T-helper 1 cell (primary cell): ENCODE measurements at regions not wholly inside any gene's neighbourhood (a gene's known extent, or its start where the extent isn't known, plus 50 kb on each side); places are given as distances from the start of the nearest gene placed in this dataset.

Experiments used
- DNase-seq, 5 donors: peaks; one replicate each; pipeline ENCODE4 v3.0.0-alpha.2; 2012 to 2020

DNA sequence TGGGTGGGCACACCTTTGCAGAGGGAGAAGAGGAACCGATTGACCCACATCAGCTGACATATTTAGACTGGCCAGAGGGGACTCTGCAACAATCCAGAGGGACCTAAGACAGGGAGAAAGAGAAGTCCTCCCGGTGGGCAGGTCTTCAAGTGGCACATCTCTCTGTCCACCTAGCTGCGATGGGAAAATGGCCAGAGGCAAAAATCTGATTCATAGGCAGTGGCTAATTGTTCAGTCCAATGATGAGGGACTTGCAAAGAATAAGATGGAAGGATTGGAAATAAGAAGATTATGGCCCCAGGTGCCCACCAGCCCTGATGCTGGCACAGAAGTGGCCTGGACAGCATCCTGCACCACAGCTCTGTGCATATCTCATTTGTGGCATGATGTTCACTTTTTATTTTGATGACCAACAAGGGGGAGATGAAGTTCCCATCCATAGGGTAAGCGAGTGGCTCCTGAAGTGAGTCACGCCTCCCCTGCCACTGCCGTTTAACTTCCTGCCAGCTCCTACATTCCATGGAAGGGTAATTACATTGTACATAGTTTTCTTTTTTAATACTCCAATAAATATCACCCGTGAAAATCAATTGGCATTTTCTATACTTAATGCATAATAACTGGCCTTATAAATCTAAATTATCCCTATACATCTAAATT lies 659.6 kb downstream of the MATN1 start:
- DNase-seq = no peak

DNA sequence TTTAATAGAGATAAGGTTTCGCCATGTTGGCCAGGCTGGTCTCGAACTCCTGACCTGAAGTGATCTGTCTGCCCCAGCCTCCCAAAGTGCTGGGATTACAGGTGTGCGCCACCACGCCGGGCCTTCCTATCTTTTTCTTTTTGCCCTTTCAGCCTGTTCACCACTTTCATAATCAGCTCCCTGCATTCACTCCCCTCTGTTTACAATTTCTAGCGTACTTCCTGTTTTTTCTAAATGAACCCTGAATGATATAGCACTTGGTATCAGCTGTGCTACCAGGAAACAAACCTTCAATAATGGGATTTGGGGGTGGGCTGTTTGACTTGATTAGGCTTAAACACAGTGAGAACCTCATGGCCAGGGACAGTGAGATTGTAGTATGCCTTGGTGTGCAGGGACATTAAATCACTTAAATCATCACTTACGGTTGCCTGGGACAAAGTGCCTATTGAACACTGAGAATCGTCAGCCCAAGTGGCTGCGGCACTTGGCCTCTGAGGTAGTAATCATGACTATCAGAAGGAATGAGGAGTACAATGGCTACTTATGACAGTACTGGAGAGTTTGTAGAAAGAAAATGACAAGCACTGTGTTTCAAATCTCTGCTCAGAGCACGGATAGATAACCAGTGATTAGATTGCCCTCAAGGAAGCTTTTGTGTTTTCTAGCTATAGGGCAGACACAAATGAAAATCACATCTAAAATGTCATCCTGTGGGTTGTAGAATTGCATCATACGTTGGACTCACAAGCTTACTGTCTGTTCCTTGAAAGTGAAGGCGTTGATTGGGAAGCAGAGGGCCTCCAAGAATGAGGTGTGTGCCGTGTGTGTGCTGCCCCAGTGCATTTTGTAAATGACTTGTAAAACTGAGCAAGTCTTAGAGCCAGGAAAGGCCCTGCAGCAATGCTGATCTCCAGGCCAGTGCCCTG lies 661.8 kb downstream of the MATN1 start:
- no peak for DNase-seq

DNA sequence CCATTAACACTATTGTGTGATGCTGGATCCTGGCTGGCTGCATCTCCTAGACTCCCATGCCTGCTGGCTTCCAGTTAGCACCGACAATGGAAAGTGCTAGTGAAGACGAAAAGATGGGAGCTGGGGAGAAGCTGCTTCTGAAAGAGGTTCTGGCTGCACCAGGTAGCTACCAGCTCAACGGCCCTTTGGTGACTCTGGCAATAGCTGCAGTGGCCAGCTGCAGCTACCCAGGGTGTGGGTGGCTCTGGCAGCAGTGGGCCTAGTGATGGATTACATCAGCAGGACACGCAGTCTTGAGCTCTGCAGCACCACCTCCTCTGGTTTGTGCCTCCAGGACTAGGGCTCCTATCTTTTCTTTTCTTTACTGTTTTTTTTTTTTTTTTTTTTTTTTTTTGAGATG lies 662.6 kb downstream of the MATN1 start:
- DNase-seq = no peak

DNA sequence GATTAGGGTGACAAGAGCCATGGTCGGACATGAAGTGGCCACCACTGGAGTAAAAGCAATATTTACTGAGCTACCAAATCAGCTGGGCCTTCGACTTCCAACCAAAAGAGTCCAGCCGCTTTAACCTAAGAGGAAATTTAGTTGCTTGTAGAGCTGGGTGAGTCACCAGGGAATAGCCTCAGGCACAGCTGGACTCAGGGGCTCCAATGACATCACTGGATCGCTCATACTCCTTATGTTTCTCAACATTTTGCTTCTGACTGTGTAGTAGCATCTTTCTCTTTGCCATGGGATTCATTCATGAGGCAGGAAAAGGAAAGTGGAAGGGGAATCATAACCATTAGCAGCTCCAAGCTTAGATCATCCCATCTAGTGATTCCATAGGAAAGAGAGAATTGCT lies 664.4 kb downstream of the MATN1 start:
- DNase-seq = no peak

DNA sequence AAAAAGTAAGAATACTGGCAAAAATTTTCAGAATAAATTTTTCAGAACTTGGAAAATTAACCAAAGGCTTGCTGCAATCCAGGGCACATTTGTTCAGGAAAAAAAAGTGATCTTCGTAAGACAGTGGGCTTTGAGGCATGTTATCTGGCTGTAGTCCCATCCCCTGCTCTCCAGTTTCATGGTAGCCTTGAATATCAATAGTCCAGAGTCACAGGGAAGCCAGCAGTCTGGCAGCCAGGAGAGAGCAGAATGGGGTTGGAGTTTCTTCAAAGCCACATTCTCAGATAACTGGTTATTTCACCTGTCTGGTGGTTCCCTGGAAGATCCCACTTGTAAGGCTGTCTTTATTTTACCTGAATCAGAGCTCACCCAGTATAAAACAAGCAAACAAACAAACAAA lies 669.3 kb downstream of the MATN1 start:
- DNase-seq = no peak

DNA sequence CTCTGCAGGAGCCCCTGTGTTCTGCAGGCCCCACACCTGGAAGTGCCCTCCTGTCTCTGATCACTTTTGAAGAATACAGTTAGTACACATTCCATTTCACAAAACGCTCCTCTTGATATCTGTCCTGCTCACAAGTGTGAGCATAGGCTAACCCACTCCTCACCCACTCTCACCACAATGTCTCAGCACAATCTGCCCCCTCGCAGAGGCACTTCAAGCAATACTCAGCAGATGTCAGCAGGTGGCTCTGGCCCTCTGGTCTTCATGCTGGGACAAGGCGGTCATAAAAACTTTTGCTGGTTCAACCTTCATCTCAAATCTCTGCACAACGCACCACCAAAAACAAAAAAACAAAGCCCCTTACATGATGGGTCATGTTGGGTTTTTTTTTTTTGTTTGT lies 671.2 kb downstream of the MATN1 start:
- no peak for DNase-seq

DNA sequence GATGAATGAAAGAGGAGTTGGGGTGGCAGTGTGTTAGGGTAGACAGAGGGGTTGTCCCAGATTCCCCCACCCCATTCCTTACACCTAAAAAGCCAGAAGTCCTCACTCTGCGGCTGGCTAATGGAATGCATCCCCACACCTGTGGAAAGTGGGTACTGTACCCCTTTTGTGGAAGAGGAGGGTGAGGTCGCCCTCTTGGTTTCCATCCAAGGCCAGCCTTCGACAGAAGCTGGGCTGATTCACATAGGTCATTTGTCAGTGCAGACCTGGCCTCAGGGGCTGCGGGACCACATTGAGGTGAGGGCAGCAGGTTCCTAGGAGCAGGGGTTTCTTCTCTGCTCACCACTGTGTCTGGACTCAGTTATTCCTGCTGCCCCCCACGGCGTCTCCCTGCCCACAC lies 671.6 kb downstream of the MATN1 start:
- DNase-seq = no peak

DNA sequence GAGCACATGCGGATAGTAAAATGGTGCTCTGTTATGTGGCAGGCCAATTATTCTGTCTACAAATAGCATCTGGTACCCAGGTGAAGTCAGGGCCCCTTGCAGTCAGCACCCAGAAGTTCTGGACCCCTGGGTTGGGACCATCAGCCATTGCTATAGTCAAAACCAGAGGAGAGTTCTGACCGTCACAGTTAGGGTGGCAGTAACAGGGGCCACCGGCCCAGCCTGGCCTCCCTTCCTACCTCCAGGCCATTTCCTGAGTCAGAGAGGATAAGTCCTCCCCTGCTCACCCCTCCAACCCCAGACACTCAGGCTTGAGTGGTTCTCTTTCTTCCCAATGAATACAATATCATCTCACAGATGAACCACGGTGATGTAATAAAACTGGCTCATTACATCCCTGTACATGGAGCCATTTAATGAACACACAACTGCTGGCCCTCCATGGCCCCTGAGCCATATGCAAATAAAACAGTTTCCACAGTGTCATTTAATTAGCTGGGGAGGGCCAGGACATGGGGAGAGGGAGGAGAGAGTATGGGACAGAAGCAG lies 673.6 kb downstream of the MATN1 start:
- DNase-seq = no peak

DNA sequence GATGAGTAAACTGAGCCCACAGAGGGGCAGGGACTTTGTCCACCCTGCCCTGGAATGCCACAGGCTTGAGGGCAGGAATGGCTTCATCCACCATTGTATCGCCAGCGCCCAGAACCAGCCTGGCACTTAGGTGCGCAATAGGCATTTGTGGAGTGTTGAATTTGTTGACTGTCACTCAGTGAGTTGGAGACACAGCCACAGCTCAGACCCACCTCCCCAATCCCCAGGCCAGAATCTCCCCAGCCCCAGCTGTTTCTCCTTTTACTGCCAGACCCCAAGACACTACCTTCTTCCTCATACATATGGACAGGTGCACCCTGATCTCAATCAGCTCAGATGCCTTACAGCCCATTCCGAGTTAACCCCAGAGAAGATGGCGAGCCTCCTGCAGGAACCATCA lies 674.5 kb downstream of the MATN1 start:
- DNase-seq = no peak

DNA sequence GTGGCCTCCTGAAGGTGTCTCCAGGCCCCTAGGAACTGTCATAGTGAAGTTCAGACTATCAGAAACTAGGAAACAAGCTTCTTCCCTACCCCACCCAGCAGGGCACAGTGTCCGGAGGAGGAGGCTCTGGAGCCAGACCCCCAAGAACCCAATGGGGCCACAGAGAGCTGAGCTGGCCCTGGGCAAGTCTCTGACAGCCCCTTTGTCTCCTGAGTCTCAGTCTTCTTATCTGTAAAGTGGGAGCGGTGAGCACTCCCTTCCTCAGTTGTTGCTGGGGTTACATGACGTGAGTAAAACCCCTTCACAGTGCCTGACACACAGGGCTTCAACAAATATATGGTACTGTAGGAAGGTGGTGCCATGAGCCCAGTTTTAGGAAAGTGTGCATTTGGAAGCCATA lies 675.8 kb downstream of the MATN1 start:
- DNase-seq = no peak

DNA sequence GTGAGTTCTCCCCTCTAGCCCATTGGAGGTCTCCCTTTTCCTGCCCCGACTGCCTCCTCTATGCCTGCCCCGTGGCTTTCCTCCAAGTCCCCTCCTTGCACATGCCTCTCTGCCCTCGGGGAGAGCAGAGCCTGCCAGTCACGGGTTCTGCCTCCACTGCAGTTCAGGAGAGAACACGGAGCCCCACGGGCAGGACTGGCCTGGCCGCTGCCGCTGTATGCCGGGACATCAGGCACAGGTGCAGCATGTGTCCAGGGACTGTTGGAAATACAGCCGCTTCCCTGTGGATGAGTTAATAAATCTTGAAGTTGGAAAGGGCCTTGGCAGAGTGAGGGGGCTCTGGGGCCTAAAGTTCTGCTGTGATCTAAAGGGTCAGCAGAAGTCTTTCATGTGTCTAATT lies 676.6 kb downstream of the MATN1 start:
- no peak for DNase-seq

DNA sequence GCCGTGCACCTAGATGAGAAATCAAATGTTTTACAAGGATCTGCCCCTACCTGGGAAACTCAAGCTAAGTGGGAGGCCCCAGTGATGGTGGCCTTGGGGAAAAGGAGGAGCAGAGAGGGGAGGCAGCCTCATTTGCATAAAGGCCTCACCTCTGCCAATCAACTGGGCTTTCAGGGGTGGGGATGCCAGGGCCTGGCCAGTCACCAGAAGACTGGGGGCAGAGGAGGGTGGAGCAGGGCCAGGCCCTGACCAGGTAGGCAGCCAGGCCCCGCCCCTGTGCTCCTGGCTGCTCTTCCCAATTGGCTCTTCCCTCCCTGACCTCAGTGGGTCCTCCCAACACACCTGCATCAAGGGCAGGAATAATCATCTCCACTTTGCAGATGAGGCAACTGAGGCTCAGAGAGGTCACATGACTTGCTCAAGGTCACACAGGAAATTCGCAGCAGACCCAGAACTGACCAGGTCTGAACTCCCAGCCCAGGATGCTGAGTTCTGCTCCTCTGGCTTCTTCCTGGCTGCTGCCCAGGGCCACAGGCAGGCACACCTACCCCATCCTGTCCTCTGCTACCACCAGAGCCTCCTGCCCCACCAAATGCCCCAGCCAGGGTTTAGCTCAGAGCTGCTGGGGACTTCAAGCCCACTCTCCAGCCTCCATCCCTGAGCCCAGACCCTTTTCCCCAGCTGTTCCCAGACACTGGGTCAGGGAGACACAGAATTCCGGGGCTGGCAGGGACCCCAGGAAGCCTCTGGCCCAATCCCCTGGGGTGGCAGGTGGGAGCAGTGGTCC lies 677.9 kb downstream of the MATN1 start:
- DNase-seq = no peak

DNA sequence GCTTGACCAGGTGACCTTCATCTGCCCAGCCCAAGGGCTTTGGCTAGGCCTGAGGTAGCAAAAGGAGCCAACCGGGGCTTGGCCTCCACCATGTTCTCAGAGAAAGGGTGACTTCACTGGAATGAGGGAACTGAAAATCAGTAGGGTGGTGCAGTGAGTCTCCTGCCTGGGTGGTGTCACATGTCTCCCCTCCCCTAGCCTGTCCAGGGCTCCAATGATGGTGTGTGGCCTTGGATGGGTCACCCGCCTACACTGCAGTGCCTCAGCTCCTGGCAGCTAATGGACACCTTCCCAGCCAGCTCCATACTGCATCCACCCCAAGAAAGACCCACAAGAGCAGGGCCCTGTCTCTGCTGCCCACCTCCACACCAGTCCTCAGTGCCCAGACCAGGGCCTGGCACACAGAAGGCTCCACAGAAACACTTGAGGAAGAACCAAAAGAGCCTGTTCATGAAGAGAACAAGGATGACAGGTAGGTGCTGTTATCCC lies 678.7 kb downstream of the MATN1 start:
- DNase-seq = no peak

DNA sequence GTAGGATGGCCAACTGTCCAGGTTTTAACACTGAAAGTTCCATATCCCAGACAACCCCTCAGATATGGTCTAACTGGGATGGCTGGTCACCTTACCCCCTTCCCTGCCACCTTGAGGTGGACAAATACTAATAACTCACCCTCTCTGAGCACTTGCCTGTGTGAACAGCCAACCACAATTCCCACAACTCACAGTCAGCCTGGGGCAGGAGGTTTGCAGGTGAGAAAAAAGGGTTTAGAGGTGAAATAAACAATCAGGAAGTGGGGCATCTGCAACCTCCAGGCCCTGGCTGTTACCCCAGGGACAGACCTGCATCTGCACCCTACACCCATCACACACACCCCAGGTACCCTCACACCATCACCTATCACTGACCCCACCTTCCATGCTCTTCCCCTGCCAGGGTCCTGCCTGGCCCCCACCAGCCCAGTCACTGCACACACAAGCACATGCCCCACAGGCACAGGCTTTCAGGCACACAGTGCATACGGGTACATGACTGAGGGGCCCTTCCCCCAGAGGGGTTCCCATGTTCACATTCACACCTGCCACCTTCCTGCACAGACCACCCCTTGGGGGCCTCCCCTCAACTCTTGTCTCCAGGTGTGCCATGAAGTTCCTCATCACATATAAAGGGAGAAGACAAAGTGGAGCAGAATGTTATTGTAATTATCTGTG lies 679.5 kb downstream of the MATN1 start:
- no peak for DNase-seq

DNA sequence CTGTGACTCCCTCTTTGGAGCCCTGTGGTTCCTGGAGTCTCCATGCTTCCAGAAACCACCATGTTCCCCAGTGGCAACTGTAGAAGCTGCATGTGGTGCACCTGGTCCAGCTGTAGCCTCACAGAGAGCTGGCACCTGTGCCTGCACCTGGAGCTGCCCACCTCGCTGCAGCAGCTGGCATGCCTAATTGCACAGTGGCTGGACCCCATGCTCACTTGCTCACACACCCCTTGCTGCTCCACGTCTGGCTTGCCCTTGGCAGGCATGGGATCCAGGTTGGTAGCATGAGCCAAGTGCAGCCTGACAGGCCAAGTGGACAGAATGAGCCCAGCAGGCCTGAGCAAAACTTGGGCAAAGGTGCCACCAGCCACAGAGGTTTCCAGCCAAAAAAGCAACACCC lies 680.1 kb downstream of the MATN1 start:
- no peak for DNase-seq

DNA sequence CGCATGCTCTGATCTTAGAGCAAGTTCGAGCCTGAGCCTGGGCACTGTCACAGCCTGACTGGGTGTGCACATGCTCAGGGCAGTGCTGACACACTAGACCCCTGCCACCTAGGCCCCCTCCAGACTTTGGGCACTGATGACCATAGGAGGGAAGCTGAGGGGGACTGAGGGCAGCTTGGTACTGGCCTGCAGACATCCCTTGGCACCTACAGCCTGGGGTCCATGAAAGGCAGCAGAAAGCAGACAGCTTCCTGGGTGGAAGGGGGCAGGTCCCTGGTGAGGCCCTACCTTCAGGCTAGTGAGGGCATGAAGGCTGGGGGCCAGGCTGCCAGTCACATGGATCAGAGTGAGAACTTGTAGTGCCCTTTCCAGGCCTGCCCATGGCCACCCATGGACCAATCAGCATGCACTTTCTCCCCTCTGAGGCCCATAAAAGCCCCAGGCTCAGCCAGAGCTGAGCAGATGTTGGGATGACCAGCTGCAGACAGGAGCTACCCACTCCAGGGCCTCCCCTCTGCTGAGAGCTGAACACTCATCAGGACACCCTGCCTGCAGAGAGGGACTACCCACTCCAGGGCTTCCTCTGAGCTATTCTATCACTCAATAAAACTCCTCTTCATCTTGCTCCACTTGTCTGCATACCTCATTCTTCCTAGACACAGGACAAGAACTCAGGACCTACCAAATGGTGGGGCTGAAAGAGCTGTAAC lies 680.8 kb downstream of the MATN1 start:
- DNase-seq = no peak

DNA sequence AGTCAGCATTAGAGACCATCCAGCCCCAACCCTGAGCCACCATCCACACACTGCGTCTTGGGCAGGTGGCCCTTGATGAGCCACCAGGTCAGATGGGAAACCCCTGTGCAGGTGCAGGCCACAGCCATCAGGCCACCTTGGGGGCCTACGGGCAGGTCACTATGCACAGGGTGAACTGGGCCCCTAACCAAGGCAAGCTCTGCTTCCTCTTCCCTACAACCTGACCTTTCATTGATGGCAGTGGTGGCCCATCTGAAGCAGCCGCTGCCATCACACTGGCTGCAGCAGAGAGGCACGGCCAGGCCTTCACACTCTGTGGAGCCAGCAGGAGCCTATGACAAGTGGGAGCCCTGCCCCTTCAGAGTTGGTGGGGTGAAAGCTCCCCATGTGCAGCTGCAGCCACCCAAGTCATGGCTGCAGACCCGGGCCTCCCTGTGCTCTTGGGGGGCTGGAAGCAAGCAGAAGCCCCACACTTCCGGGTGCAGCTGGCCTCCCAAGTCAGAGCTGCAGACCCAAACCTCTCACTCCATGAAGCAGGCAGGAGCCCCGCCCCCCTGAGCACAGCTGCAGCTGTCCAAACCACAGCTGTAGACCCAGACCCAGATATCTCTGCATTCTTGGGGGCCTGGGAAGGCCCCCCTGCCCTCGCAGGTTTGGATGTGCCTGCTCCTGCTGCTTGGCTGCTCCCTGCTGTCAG lies 681.5 kb downstream of the MATN1 start:
- no peak for DNase-seq

DNA sequence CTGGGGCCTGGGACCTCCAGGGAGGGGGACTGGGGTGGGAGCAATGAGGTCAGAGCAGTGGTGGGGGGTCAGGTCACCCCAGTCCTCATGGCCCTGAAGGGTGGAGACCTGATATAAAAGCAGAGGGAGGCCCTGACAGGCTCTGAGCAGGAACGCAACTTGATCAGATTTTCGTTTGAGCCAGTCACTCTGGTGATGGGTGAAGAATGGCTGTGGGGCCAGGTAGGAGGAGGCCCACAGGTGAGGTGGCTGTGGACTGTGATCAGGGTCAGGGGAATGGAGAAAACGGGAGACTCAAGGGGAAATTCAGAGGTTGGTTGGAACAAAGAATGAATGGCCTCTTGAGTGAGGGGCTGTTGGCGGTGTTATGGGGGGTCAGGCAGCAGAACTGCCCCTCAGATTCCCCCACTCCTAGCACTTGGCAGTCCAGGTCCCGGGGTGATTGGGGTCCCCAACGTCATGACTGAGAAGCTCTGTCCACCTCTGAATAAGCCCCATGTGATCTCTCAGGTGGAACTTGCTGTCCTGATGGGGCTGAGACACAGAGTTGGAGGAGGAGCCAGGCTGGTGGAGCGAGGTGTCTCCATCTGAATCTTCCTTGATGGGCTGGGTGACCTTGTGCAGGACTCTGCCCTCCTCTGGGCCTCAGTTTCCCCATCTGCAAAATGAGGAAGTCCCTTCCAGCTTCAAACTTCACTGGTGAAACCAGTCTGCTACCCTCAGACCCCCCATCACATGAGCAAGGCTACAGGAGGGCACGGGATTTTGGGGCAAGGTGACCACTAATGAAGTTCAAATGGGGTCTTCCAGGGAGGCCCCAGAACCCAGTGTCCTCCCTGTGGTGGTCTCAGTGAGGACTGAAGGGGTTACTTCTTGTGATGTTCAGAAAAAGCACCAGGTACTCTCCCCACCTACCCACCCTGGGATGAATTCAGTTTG lies 683.0 kb downstream of the MATN1 start:
- no peak for DNase-seq

DNA sequence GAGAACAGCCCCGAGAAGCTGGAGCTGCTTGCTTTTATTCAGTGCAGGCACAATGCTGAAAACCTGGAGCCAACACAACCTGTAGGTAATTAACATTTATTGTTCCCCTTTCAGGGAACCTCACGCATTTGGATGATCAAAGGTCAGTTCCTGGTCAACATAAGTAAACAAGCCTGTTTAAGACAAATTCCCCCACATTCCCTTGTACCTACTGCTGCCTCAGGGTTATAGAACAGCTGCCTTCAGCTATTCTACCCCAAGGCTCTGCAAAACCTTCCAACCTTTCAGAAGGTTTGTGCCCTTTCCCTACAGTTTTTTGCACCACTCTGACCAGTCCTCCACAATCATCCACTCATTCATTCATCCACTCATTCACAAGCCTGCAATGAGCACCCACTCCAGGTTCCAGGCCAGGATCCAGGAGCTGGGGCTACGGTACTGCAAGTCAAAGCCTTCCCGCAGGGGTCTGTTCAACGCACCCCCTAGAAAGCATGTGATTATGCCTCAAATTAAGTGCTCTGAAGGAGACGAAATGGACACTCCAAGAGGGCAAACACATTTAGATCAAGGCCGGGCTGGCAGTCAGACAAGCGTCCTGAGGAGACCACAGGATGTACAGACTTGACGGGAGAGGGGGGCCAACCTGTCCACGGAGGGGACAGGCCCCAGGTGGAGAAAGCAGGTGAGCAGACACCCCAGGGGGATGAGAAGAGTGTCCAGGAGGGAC lies 683.9 kb downstream of the MATN1 start:
- no peak for DNase-seq
